GM12874 (cell line): ENCODE measurements at regions not wholly inside any gene's neighbourhood (a gene's known extent, or its start where the extent isn't known, plus 50 kb on each side); places are given as distances from the start of the nearest gene placed in this dataset.

Source experiments
- CTCF ChIP-seq: IDR thresholded peaks from 2 replicates; pipeline ENCODE4 v1.5.1; 2011; ENCODE audit warnings: low read depth, mild to moderate bottlenecking, control low read depth, low read length, moderate library complexity; ENCODE audit not compliant: insufficient read depth

GRCh38 chr9:28563291-28563934 is 990.1 kb upstream of the C9orf72 start:
- no peak for TF ChIP-seq CTCF

- no peak for TF ChIP-seq CTCF
Measured at GRCh38 chr9:28583832-28584231, 1010.6 kb upstream of the C9orf72 start.

GRCh38 chr9:28584542-28584941 is 1011.3 kb upstream of the C9orf72 start:
- no peak for TF ChIP-seq CTCF

- no peak for TF ChIP-seq CTCF
Measured at GRCh38 chr9:28587052-28587451, 1013.8 kb upstream of the C9orf72 start.

- TF ChIP-seq CTCF, result no peak
Measured at GRCh38 chr9:28598408-28598807, 1025.1 kb upstream of the C9orf72 start.

- no peak for TF ChIP-seq CTCF
Measured at GRCh38 chr9:28600226-28600625, 1026.9 kb upstream of the C9orf72 start.

- TF ChIP-seq CTCF, result no peak
Measured at GRCh38 chr9:28607843-28608242, 1034.6 kb upstream of the C9orf72 start.
